Suprapubic skin (tissue), 4 donors: ENCODE measurements at regions not wholly inside any gene's neighbourhood (a gene's known extent, or its start where the extent isn't known, plus 50 kb on each side); places are given as distances from the start of the nearest gene placed in this dataset.

Experiments
- DNase-seq, 2 donors: peaks; one replicate each; pipeline ENCODE4 v3.0.0-alpha.2; 2019; ENCODE audit warnings: low spot score in 2 of 2
- H3K27ac ChIP-seq: fragments of 200-600 bp; sonication (generic); one replicate; pipeline ENCODE4 v1.5.1; 2019
- H3K27me3 ChIP-seq: fragments of 200-600 bp; sonication (generic); one replicate; pipeline ENCODE4 v1.5.1; 2019
- H3K36me3 ChIP-seq: fragments of 200-600 bp; sonication (generic); one replicate; pipeline ENCODE4 v1.5.1; 2019
- H3K4me1 ChIP-seq: fragments of 200-600 bp; sonication (generic); one replicate; pipeline ENCODE4 v1.5.1; 2019
- H3K4me3 ChIP-seq: fragments of 200-600 bp; sonication (generic); one replicate; pipeline ENCODE4 v1.5.1; 2019; ENCODE audit warnings: mild to moderate bottlenecking
- H3K9me3 ChIP-seq: fragments of 200-600 bp; sonication (generic); one replicate; pipeline ENCODE4 v1.5.1; 2019
- EP300 ChIP-seq: sonication (generic); formaldehyde crosslinking; IDR thresholded peaks from one replicate; pipeline ENCODE4 v1.6.1; 2017; ENCODE audit warnings: antibody characterized with exemption
- POLR2A ChIP-seq, 2 donors: fragments of 450-650 bp; IDR thresholded peaks; one replicate each; pipeline ENCODE4 v1.6.1; 2017; ENCODE audit warnings: antibody characterized with exemption in 2 of 2, mild to moderate bottlenecking in 2 of 2, moderate library complexity in 2 of 2
- POLR2AphosphoS5 ChIP-seq, 3 donors: sonication (generic); formaldehyde crosslinking; IDR thresholded peaks; one replicate each; pipeline ENCODE4 v1.6.1; 2017; ENCODE audit warnings: antibody characterized with exemption in 3 of 3
- WGBS: methylation state at CpG from one replicate; pipeline ENCODE4 v1.1.5; 2018; 5-methylcytosine and 5-hydroxymethylcytosine counted together
- TF ChIP-seq, protein P1 (sequence below), 2 donors: fragments of 200-600 bp in 1 of 2; fragments of 450-650 bp in 1 of 2; sonication (generic) in 1 of 2; IDR thresholded peaks; one replicate each; pipeline ENCODE4 v1.5.1; 2016 to 2019; ENCODE audit warnings: antibody characterized with exemption in 2 of 2, mild to moderate bottlenecking in 1 of 2, moderate library complexity in 1 of 2

DNA sequence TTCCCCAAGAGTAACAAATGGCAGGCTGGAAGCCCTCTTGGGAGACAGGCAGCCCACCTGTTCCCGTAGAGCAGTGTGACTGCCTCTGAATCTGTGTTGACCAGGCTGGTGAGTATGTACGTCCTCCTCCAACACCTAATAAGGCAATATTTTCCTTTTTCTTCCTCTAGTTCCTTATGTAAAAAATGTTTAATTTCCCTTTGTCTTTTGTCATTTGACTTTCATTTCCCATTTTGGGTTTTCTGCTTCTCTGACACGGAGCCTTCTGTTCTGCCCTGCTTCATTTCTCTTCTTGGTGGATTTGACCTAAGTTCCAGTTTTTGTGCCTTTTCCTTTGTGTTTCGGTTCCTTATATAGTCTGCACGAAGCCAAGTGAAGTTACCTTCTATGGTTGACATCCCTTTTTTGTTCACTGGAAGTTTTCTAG, 65.8 kb upstream of the ATF3 start:
- 83% methylated on average over 5 of the region's 5 CpGs for WGBS
- Histone ChIP-seq H3K9me3 (no peaks in the 10 kb centered on the region), H3K27ac (no peak overlapping the region), H3K4me1 (peaks cover 7% of the 10 kb centered on the region), H3K36me3 (no peaks in the 10 kb centered on the region), H3K27me3 (no peaks in the 10 kb centered on the region), H3K4me3 (no peak overlapping the region)
- TF ChIP-seq, protein P1, sequence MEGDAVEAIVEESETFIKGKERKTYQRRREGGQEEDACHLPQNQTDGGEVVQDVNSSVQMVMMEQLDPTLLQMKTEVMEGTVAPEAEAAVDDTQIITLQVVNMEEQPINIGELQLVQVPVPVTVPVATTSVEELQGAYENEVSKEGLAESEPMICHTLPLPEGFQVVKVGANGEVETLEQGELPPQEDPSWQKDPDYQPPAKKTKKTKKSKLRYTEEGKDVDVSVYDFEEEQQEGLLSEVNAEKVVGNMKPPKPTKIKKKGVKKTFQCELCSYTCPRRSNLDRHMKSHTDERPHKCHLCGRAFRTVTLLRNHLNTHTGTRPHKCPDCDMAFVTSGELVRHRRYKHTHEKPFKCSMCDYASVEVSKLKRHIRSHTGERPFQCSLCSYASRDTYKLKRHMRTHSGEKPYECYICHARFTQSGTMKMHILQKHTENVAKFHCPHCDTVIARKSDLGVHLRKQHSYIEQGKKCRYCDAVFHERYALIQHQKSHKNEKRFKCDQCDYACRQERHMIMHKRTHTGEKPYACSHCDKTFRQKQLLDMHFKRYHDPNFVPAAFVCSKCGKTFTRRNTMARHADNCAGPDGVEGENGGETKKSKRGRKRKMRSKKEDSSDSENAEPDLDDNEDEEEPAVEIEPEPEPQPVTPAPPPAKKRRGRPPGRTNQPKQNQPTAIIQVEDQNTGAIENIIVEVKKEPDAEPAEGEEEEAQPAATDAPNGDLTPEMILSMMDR (IDR thresholded peaks at IDR 0.05) = no peak
- no peak for TF ChIP-seq POLR2A (IDR thresholded peaks at IDR 0.05)
- no peak for TF ChIP-seq EP300
- TF ChIP-seq POLR2AphosphoS5 (IDR thresholded peaks at IDR 0.05) = no peak
- no peak for DNase-seq

DNA sequence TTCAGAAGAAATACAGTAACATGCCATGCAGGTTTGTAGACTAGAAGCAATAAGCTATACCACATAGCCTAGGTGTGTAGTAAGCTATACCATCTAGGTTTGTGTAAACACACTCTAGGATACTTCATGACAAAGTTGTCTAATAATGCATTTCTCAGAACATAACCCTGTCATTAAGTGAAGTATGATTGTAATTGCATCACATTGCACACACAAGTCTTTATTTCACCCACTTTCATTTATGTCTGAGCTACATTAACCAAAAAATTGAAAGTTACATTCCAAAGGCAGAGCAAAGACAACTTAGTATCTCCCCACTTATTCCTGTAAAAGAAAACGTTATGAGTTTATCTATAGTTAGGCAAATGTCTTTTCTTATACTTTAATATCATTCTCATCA, 64.5 kb upstream of the ATF3 start:
- Histone ChIP-seq H3K27ac (no peak overlapping the region), H3K36me3 (no peaks in the 10 kb centered on the region), H3K27me3 (no peaks in the 10 kb centered on the region), H3K4me3 (no peak overlapping the region), H3K4me1 (peaks cover 7% of the 10 kb centered on the region), H3K9me3 (no peaks in the 10 kb centered on the region)
- WGBS = 75% methylated on average over 1 of the region's 1 CpG
- no peak for DNase-seq
- TF ChIP-seq EP300 (no peak), POLR2A (IDR thresholded peaks at IDR 0.05) (no peak), POLR2AphosphoS5 (IDR thresholded peaks at IDR 0.05) (no peak)
- TF ChIP-seq, protein P1 (IDR thresholded peaks at IDR 0.05) = no peak

DNA sequence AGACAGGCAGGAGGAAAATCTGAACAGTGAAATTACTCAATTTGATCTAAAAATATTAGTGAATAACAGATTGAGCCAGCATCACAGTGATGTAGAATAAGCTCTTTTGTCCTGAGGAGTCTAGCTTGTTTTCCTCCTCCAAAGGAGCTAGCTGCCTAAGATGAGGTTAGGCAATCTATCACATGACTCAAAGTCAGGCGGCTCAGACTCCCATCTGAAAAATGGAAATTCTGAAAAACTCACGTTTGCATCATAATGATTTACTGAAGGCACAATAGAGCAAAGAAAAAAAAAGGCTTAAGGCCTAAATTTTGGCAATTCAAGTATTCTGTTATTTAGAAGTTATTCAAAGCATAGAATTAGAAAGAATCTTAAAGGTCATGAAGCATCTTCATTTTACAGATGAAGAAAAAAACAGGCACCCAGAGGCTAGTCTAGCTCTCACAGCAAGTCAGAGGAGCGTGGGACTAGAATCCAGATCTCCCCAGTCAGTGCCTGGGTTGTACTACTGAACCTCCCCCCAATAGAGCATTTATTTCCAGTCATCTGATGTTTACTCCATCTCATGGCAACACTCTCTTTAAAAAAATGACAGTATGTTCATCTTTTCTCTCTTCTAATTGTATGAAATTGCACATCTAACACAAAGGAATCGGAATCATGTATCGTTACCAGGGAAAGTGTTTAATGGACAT, 62.5 kb upstream of the ATF3 start:
- WGBS = 73% methylated on average over 5 of the region's 5 CpGs
- peak; percentile 49 to 68 (median 50) for TF ChIP-seq POLR2AphosphoS5 (IDR thresholded peaks at IDR 0.05)
- TF ChIP-seq, protein P1 (IDR thresholded peaks at IDR 0.05) = no peak
- DNase-seq = peak in 1 of 2 donors; percentile 72
- no peaks in the 10 kb centered on the region for H3K9me3 ChIP-seq
- H3K4me3 ChIP-seq = no peak overlapping the region
- H3K27ac ChIP-seq = peak overlapping the region; percentile 62
- peaks cover 7% of the 10 kb centered on the region for H3K4me1 ChIP-seq
- H3K27me3 ChIP-seq = no peaks in the 10 kb centered on the region
- H3K36me3 ChIP-seq = no peaks in the 10 kb centered on the region

DNA sequence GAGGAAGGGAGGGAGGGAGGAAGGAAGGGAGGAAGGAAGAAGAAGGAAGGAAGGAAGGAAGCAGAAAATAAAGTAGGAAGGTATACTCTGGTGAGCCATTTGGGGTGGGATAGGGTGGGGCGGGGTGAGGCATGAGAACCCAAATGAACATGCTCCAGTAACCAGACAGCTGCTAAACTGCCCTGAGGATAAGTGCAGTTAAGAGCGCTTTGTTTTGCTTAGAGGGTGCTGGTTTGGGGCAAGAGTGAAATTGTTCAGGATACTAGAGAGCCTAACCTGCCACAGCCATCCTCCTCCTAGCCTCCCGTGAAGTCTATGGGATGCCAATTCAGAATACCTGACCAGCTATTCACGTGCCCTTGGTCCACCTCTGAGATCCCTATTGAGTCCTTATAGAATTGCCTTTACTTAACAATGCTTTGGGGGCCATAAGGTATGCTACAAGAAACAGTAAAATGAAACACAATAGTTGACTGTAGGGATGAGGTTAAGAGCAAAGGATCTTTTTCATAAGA, 59.0 kb upstream of the ATF3 start:
- TF ChIP-seq, protein P1 (IDR thresholded peaks at IDR 0.05) = no peak
- TF ChIP-seq POLR2A (IDR thresholded peaks at IDR 0.05) (no peak), POLR2AphosphoS5 (IDR thresholded peaks at IDR 0.05) (no peak), EP300 (no peak)
- WGBS = 54% methylated on average over 4 of the region's 4 CpGs
- Histone ChIP-seq H3K9me3 (no peaks in the 10 kb centered on the region), H3K27ac (no peak overlapping the region), H3K4me1 (peaks cover 7% of the 10 kb centered on the region), H3K4me3 (no peak overlapping the region), H3K36me3 (no peaks in the 10 kb centered on the region), H3K27me3 (no peaks in the 10 kb centered on the region)
- no peak for DNase-seq

DNA sequence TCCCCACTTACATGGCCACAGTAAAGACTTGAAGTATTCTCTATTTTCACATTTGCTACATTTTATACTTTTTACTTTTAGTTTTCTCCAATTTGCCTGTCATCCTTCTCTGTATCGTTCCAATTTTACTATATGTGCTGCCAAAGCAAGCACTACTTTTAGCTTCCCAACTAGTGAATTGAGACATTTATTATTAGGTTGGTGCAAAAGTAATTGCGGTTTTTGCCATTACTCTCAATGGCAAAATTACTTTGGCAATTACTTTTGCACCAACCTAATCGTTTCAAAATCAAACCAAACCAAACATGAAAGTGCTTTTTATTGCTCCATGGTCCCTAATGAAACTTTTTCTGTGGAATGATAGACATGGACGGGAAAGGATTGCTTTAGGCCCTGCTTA, 56.6 kb upstream of the ATF3 start:
- no peaks in the 10 kb centered on the region for H3K27me3 ChIP-seq
- no peak overlapping the region for H3K27ac ChIP-seq
- no peaks in the 10 kb centered on the region for H3K4me1 ChIP-seq
- DNase-seq = no peak
- H3K4me3 ChIP-seq = no peak overlapping the region
- TF ChIP-seq, protein P1 (IDR thresholded peaks at IDR 0.05) = no peak
- no peak for TF ChIP-seq POLR2A (IDR thresholded peaks at IDR 0.05)
- WGBS = 84% methylated on average over 4 of the region's 4 CpGs
- no peaks in the 10 kb centered on the region for H3K9me3 ChIP-seq
- no peaks in the 10 kb centered on the region for H3K36me3 ChIP-seq
